Body of pancreas (tissue), 4 donors: ENCODE measurements at regions not wholly inside any gene's neighbourhood (a gene's known extent, or its start where the extent isn't known, plus 50 kb on each side); places are given as distances from the start of the nearest gene placed in this dataset.

Experiments used
- POLR2A ChIP-seq, 3 donors: fragments of 450-650 bp; IDR thresholded peaks; one replicate each; pipeline ENCODE4 v1.6.1; 2016; ENCODE audit warnings: antibody characterized with exemption in 3 of 3, mild to moderate bottlenecking in 2 of 3
- TF ChIP-seq, protein P1 (sequence below), 7 experiments: fragments of 450-650 bp in 4 of 7; fragments of 200-600 bp in 3 of 7; sonication (generic) in 3 of 7; IDR thresholded peaks; one replicate each; pipeline ENCODE4 v1.5.1; 2016 to 2019; ENCODE audit warnings: antibody characterized with exemption in 7 of 7

GRCh38 chr6:81158956-81159355 lies 593.5 kb downstream of the TENT5A start:
- no peak for TF ChIP-seq POLR2A (IDR thresholded peaks at IDR 0.05)
- TF ChIP-seq, protein P1, sequence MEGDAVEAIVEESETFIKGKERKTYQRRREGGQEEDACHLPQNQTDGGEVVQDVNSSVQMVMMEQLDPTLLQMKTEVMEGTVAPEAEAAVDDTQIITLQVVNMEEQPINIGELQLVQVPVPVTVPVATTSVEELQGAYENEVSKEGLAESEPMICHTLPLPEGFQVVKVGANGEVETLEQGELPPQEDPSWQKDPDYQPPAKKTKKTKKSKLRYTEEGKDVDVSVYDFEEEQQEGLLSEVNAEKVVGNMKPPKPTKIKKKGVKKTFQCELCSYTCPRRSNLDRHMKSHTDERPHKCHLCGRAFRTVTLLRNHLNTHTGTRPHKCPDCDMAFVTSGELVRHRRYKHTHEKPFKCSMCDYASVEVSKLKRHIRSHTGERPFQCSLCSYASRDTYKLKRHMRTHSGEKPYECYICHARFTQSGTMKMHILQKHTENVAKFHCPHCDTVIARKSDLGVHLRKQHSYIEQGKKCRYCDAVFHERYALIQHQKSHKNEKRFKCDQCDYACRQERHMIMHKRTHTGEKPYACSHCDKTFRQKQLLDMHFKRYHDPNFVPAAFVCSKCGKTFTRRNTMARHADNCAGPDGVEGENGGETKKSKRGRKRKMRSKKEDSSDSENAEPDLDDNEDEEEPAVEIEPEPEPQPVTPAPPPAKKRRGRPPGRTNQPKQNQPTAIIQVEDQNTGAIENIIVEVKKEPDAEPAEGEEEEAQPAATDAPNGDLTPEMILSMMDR (IDR thresholded peaks at IDR 0.05), result no peak
